WTC11 (cell line): ENCODE measurements at regions not wholly inside any gene's neighbourhood (a gene's known extent, or its start where the extent isn't known, plus 50 kb on each side); places are given as distances from the start of the nearest gene placed in this dataset.
A peak's percentile ranks its signal among the peaks of the same experiment; 100 is the strongest.

Source experiments
- ARID4B ChIP-seq: sonication (generic); formaldehyde crosslinking; IDR thresholded peaks from 2 replicates; pipeline ENCODE4 v1.8.0; 2023; ENCODE audit warnings: missing genetic modification reagents, mild to moderate bottlenecking, borderline replicate concordance
- CTCF ChIP-seq: fragments of 200-600 bp; IDR thresholded peaks from 2 replicates; pipeline ENCODE4 v1.8.0; 2022; ENCODE audit warnings: antibody characterized with exemption
- E2F5 ChIP-seq: sonication (generic); formaldehyde crosslinking; IDR thresholded peaks from 2 replicates; pipeline ENCODE4 v1.8.1; 2022; ENCODE audit warnings: mild to moderate bottlenecking, moderate library complexity, missing genetic modification reagents
- ESRRA ChIP-seq: sonication (generic); formaldehyde crosslinking; IDR thresholded peaks from 2 replicates; pipeline ENCODE4 v1.8.1; 2022; ENCODE audit warnings: mild to moderate bottlenecking, missing genetic modification reagents, borderline replicate concordance
- IRF1 ChIP-seq: sonication (generic); formaldehyde crosslinking; IDR thresholded peaks from 2 replicates; pipeline ENCODE4 v1.8.0; 2023; ENCODE audit warnings: missing genetic modification reagents
- MAX ChIP-seq: sonication (generic); formaldehyde crosslinking; IDR thresholded peaks from 2 replicates; pipeline ENCODE4 v1.8.0; 2022; ENCODE audit warnings: mild to moderate bottlenecking, missing genetic modification reagents
- NR3C1 ChIP-seq: sonication (generic); formaldehyde crosslinking; conservative IDR thresholded peaks from 2 replicates; pipeline ENCODE4 v1.8.1; 2023; ENCODE audit warnings: low read depth, mild to moderate bottlenecking, missing genetic modification reagents
- SMAD3 ChIP-seq: sonication (generic); formaldehyde crosslinking; IDR thresholded peaks from 2 replicates; pipeline ENCODE4 v1.8.0; 2022; ENCODE audit warnings: missing genetic modification reagents, mild to moderate bottlenecking, borderline replicate concordance
- ZNF425 ChIP-seq: fragments of 250-450 bp; sonication (Bioruptor Pico); conservative IDR thresholded peaks from 2 replicates; pipeline ENCODE4 v1.9.0; 2021; ENCODE audit warnings: mild to moderate bottlenecking
- TF ChIP-seq, protein P1 (sequence below): sonication (generic); formaldehyde crosslinking; IDR thresholded peaks from 2 replicates; pipeline ENCODE4 v1.8.0; 2022; ENCODE audit warnings: missing genetic modification reagents

DNA sequence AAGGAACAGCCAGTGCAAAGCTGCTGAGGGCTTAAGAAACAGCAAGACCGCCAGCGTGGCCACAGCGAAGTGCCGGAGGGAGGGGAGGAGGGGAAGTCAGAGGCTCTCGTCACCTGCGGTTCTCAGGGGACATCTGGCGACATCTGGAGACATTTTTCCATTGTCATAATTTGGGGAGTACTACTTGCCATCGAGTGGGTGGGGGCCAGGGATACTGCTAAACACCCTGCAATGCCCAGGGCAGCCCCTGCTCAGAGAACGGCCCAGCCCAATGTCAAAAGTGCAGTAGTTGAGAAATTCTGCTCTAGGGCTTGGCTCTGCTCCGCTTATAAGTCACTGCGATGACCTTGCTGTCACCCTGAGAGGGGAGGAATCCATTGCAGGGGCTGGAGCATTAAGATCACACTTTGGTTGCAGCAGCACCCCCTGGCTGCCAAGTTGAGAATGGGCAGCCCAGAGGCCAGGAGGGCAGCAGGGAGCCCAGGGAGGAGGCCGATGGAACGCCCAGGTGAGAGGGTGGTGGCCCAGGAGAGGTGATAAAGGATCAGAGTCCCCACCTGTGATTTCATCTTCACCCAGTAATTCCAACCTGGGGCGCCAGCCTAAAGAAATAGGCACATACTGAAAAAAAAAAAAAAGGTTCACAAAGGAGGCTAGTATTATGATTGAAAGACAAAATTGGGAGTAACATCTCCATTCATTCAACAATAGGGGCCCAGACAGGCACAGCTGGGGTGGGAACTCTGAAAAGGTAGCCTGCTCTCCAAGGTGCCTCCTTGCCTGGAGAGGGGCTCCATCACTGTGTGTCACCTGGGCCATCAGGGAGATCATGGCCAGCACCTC is 218.2 kb downstream of the BMP7 start:
- TF ChIP-seq MAX (CRISPR knock-in tag): no peak
- no peak for TF ChIP-seq ARID4B (CRISPR knock-in tag)
- TF ChIP-seq ZNF425 (CRISPR knock-in tag): no peak
- TF ChIP-seq, protein P1, sequence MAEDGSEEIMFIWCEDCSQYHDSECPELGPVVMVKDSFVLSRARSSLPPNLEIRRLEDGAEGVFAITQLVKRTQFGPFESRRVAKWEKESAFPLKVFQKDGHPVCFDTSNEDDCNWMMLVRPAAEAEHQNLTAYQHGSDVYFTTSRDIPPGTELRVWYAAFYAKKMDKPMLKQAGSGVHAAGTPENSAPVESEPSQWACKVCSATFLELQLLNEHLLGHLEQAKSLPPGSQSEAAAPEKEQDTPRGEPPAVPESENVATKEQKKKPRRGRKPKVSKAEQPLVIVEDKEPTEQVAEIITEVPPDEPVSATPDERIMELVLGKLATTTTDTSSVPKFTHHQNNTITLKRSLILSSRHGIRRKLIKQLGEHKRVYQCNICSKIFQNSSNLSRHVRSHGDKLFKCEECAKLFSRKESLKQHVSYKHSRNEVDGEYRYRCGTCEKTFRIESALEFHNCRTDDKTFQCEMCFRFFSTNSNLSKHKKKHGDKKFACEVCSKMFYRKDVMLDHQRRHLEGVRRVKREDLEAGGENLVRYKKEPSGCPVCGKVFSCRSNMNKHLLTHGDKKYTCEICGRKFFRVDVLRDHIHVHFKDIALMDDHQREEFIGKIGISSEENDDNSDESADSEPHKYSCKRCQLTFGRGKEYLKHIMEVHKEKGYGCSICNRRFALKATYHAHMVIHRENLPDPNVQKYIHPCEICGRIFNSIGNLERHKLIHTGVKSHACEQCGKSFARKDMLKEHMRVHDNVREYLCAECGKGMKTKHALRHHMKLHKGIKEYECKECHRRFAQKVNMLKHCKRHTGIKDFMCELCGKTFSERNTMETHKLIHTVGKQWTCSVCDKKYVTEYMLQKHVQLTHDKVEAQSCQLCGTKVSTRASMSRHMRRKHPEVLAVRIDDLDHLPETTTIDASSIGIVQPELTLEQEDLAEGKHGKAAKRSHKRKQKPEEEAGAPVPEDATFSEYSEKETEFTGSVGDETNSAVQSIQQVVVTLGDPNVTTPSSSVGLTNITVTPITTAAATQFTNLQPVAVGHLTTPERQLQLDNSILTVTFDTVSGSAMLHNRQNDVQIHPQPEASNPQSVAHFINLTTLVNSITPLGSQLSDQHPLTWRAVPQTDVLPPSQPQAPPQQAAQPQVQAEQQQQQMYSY (CRISPR knock-in tag): no peak
- TF ChIP-seq SMAD3 (CRISPR knock-in tag): no peak
- no peak for TF ChIP-seq IRF1 (CRISPR knock-in tag)
- peak; percentile 88 for TF ChIP-seq CTCF
- no peak for TF ChIP-seq E2F5 (CRISPR knock-in tag)
- no peak for TF ChIP-seq NR3C1 (CRISPR knock-in tag)
- TF ChIP-seq ESRRA (CRISPR knock-in tag): no peak; the same call in 1 of the 2 replicates
